Thymus (tissue), 11 donors: ENCODE measurements at regions not wholly inside any gene's neighbourhood (a gene's known extent, or its start where the extent isn't known, plus 50 kb on each side); places are given as distances from the start of the nearest gene placed in this dataset.

Experiments
- DNase-seq, 9 donors: peaks; one replicate each; pipeline ENCODE4 v3.0.0-alpha.2; 2013; ENCODE audit warnings: low spot score in 9 of 9, low read depth in 6 of 9, missing footprints in 1 of 9
- H3K27ac ChIP-seq, 2 donors: one replicate each; pipeline ENCODE4 v1.5.1; 2013; ENCODE audit warnings: control low read depth in 1 of 2, low read depth in 1 of 2, low read length in 1 of 2, mild to moderate bottlenecking in 1 of 2, moderate library complexity in 1 of 2
- H3K27me3 ChIP-seq, 2 donors: one replicate each; pipeline ENCODE4 v1.5.1; 2013; ENCODE audit warnings: low read length in 1 of 2; ENCODE audit not compliant: control insufficient read depth in 2 of 2, insufficient read depth in 1 of 2
- H3K36me3 ChIP-seq, 2 donors: one replicate each; pipeline ENCODE4 v1.5.1; 2013; ENCODE audit warnings: low read length in 1 of 2, mild to moderate bottlenecking in 1 of 2, moderate library complexity in 1 of 2; ENCODE audit not compliant: control insufficient read depth in 2 of 2, insufficient read depth in 2 of 2
- H3K4me1 ChIP-seq, 2 donors: one replicate each; pipeline ENCODE4 v1.5.1; 2013; ENCODE audit warnings: low read length in 2 of 2; ENCODE audit not compliant: control insufficient read depth in 2 of 2, insufficient read depth in 2 of 2
- H3K4me3 ChIP-seq, 2 donors: one replicate each; pipeline ENCODE4 v1.5.1; 2013; ENCODE audit warnings: low read length in 2 of 2, control low read depth in 1 of 2, mild to moderate bottlenecking in 1 of 2
- H3K9me3 ChIP-seq, 2 donors: one replicate each; pipeline ENCODE4 v1.5.1; 2013; ENCODE audit warnings: low read length in 1 of 2, mild to moderate bottlenecking in 1 of 2; ENCODE audit not compliant: control insufficient read depth in 2 of 2, insufficient read depth in 1 of 2
- WGBS: extraction: QIAGEN DNeasy Blood & Tissue Kit; methylation state at CpG from one replicate; pipeline ENCODE4 v1.1.7; 2013; 5-methylcytosine and 5-hydroxymethylcytosine counted together
- donor health status: healthy.

DNA sequence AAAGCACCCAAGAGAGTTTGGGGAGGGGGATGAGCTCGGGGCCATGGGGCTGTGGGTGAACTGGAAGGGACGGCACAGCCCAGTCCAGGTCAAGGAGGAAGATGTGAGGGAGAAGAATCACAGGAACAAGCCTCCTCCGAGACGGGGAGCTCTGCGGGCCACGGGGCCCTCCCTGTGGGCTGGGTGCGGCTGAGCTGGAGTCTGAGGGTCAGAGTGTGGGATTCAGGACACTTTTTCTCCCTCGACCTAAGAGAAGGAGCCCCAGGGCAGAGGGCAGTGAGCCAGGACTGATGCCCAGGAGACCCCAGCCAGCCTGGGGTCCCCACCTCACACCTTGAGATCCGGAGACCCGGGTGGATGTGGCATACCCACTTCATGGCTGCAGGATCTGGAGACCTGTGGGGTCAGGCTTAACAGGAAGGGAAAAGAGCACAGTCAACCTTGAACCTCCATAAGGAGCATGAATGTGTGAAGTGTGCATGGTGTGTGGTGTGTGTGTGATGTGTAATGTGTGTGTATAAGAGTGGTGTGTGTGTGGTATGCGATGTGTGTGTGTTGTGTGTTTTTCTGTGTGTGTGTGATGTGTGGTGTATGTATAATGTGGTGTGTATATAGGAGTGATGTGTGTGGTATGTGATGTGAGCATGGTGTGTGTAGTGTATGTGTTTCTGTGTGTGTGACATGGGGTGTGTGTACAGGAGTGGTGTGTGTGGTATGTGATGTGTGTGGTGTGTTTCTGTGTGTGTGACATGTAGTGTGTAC is 504.6 kb downstream of the BRD1 start:
- Histone ChIP-seq H3K4me3 (no peak overlapping the region), H3K27ac (no peak overlapping the region), H3K27me3 (peaks cover 0 to 5% of the 10 kb centered on the region in 2 donors), H3K36me3 (no peaks in the 10 kb centered on the region), H3K9me3 (no peaks in the 10 kb centered on the region), H3K4me1 (no peaks in the 10 kb centered on the region)
- no peak for DNase-seq
- WGBS, result 93% methylated on average over 11 of the region's 11 CpGs

DNA sequence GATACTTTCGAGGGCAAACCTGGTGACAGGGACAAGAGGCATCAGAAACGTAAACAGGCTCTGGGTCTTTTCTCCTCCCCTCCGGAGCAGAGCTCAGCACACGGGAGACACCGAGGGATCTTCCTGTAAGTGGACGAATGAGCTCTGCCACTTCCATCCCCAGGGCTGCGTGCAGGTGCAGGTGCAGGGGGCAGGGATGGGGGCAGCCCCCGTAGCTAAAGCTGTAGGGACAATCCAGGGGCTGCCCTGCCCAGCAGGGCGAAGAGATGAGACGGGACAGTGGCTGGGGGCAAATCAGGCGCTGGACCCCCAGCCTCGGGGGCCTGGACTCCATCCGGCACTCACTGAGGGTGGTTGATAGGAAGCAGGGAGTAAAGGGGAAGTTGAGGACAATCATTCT is 505.4 kb downstream of the BRD1 start:
- Histone ChIP-seq H3K27ac (no peak overlapping the region), H3K27me3 (peaks cover 0 to 5% of the 10 kb centered on the region in 2 donors), H3K9me3 (no peaks in the 10 kb centered on the region), H3K4me3 (no peak overlapping the region), H3K36me3 (no peaks in the 10 kb centered on the region), H3K4me1 (no peaks in the 10 kb centered on the region)
- 79% methylated on average over 13 of the region's 13 CpGs for WGBS
- no peak for DNase-seq

DNA sequence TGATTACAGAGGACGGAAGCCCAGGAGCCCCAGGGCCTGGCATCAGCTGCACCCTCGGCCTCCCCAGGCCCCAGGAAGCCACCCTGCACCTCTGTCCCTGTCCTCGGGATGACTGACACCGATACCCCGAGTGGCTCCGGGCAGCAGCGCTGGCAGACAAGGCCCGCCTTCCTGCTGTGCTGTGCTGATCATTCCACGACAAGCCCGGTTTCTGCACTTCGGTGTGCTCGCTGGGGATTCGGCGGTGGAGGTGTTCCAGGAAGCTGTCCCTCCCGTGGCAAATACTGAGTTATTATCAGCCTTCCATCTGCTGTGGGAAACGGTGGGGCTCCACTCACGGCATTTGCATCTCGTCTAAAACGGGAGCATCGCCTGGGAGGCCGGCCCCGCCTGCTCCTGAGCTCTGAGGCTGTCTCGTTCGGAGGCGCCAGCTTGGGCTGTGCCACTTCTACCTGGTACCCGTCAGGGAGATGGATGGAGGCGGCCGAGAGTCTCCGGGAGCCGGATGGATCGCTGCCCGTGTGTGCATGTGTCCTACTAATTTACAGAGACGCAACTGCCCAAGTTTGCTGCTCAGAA is 506.1 kb downstream of the BRD1 start:
- H3K9me3 ChIP-seq, result no peaks in the 10 kb centered on the region
- no peaks in the 10 kb centered on the region for H3K36me3 ChIP-seq
- DNase-seq, result no peak
- H3K4me3 ChIP-seq, result no peak overlapping the region
- H3K27me3 ChIP-seq, result peaks cover 0 to 5% of the 10 kb centered on the region in 2 donors
- H3K4me1 ChIP-seq, result no peaks in the 10 kb centered on the region
- H3K27ac ChIP-seq, result no peak overlapping the region
- WGBS, result 83% methylated on average over 33 of the region's 33 CpGs

DNA sequence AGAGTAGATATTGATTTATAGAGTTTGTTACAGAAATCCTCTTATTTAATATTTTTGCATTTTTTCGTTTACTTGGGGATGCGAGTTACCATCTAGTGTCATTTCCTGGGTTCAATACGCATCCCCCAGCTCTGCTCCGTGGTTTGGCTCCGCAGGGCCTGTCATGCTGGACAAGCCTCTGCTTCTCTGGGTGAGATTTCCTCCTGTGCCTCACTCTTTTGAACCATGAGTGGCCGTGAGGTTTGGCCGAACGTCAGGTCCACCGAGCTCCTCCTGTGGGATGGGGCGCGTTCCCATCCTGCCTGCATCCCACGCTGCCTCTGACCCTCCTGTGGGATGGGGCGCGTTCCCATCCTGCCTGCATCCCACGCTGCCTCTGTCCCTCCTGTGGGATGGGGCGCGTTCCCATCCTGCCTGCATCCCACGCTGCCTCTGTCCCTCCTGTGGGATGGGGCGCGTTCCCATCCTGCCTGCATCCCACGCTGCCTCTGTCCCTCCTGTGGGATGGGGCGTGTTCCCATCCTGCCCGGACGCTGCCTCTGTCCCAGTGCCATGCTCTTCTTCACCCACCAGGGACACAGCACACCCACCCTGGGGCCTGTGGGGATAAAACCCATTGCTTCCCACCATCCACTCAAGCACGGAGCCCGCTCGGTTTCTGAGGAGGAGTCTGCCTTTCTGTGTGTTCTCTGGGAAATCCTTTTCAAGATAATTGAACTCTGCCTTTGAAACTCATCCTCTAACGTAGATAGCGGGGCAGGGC is 506.8 kb downstream of the BRD1 start:
- Histone ChIP-seq H3K4me1 (no peaks in the 10 kb centered on the region), H3K9me3 (no peaks in the 10 kb centered on the region), H3K27ac (no peak overlapping the region), H3K4me3 (no peak overlapping the region), H3K36me3 (no peaks in the 10 kb centered on the region), H3K27me3 (peaks cover 0 to 5% of the 10 kb centered on the region in 2 donors)
- DNase-seq, result no peak
- WGBS, result 89% methylated on average over 26 of the region's 29 CpGs

DNA sequence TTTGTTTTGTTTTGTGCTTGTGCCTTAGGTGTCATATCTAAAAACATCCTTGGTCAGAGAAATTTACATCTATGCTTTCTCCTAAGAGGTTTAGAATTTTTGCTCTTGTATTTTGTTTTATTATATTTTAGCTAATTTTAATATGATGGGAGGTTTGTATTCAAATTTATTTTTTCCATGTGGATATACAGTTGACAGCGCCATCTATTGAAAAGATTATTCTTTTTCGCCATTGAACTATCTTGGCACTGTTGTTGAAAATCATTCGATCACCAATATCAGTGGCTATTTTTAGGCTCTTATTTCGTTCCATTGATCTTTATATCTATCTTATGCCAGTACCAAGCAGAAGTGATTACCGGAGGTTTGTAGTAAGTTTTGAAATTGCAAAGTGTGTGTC is 510.3 kb downstream of the BRD1 start:
- WGBS, result 55% methylated on average over 5 of the region's 5 CpGs

DNA sequence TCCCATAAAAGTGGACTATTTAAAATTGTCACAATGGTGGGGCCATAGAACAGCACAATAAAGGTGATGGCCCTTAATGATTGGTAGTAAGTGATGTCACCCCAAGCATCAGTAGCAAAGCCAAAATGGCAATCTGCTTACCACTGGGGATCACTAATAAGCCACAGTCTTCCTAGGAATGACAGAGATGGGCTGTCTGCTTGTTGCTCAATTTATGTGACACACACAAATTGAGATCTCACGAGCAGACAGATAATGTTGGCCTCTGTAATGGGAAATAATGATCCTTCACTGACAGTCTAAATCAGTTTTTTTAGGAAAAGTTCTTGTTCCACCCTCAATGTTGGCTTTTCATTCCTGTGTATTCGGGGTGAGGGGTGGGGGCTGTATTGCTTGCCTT is 515.1 kb downstream of the BRD1 start:
- no peaks in the 10 kb centered on the region for H3K4me1 ChIP-seq
- 65% methylated on average over 2 of the region's 2 CpGs for WGBS

More for the DNA sequence above, 510.3 kb downstream of the BRD1 start:
- H3K4me1 ChIP-seq, result no peaks in the 10 kb centered on the region
- H3K36me3 ChIP-seq, result no peaks in the 10 kb centered on the region
- H3K27ac ChIP-seq, result no peak overlapping the region
- H3K4me3 ChIP-seq, result no peak overlapping the region
- DNase-seq, result no peak
- H3K9me3 ChIP-seq, result no peaks in the 10 kb centered on the region
- peaks cover 0 to 5% of the 10 kb centered on the region in 2 donors for H3K27me3 ChIP-seq

DNA sequence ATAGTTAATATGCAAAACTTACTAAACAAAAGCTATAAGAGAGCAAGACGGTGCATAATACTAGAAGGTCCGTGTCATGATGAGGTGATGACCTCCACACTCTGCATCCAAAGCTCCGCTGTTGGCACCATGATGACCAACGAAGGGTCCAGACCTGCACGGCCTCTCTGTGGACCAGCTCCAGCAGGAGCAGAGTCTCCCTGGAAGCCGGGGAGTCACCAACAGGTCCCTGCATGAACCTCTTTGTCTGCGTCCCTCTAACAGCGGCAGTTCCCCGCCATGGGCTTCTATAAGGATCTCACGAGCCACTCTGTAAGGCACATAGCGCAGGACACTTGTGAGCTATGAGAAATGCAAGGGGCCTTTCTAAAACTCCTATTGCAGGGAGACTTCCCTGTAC is 517.3 kb downstream of the BRD1 start:
- Histone ChIP-seq H3K27me3 (peaks cover 0 to 4% of the 10 kb centered on the region in 2 donors), H3K27ac (no peak overlapping the region), H3K4me1 (no peaks in the 10 kb centered on the region), H3K36me3 (no peaks in the 10 kb centered on the region), H3K9me3 (no peaks in the 10 kb centered on the region), H3K4me3 (no peak overlapping the region)
- DNase-seq, result no peak
- 87% methylated on average over 11 of the region's 11 CpGs for WGBS

More for the DNA sequence above, 515.1 kb downstream of the BRD1 start:
- no peaks in the 10 kb centered on the region for H3K9me3 ChIP-seq
- H3K4me3 ChIP-seq, result no peak overlapping the region
- no peaks in the 10 kb centered on the region for H3K36me3 ChIP-seq
- no peak overlapping the region for H3K27ac ChIP-seq
- no peak for DNase-seq
- H3K27me3 ChIP-seq, result peaks cover 0 to 4% of the 10 kb centered on the region in 2 donors

DNA sequence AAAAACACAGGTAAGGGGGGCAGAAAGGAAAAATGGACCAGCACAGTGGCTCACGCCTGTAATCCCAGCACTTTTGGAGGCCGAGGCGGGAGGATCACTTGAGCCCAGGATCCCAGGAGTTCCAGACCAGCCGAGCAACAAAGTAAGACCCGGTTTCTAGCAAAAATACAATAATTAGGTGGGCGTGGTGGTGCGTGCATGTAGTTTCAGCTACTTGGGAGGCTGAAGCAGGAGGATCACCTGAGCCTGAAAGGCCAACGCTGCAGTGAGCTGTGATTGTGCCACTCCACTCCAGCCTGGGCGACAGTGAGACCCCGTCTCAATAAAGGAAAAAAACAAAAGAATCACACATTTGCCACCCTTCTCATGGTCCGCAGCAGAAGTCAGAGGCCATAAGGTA is 519.4 kb downstream of the BRD1 start:
- H3K36me3 ChIP-seq, result no peaks in the 10 kb centered on the region
- H3K27ac ChIP-seq, result no peak overlapping the region
- H3K9me3 ChIP-seq, result no peaks in the 10 kb centered on the region
- no peak for DNase-seq
- no peak overlapping the region for H3K4me3 ChIP-seq
- no peaks in the 10 kb centered on the region for H3K4me1 ChIP-seq
- WGBS, result 94% methylated on average over 11 of the region's 11 CpGs
- H3K27me3 ChIP-seq, result peaks cover 0 to 4% of the 10 kb centered on the region in 2 donors

DNA sequence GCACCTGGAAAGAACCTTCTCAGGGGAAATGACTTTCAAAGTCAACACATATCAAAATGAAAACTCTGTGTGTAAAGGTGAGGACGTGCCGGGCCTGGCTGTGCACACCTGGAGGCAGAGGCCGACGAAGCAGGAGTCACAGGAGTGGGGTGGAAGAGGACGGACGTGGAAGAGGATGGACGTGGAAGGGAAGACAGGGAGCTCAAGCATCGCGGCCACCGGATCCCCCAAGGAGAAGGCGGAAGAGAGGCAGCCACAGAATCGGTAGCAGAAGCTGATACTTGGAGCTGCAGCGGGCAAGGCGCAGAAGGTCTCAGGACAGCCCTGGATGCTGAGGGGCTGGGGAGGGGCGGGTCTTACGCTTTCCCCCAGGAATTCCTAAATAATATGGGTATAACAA is 519.8 kb downstream of the BRD1 start:
- Histone ChIP-seq H3K27ac (no peak overlapping the region), H3K36me3 (no peaks in the 10 kb centered on the region), H3K27me3 (peaks cover 0 to 4% of the 10 kb centered on the region in 2 donors), H3K9me3 (no peaks in the 10 kb centered on the region), H3K4me1 (no peaks in the 10 kb centered on the region), H3K4me3 (no peak overlapping the region)
- WGBS, result 93% methylated on average over 16 of the region's 16 CpGs
- DNase-seq, result no peak
